GM12878 (cell line): ENCODE measurements at regions not wholly inside any gene's neighbourhood (a gene's known extent, or its start where the extent isn't known, plus 50 kb on each side); places are given as distances from the start of the nearest gene placed in this dataset.

Experiments used
- ATAC-seq: fragments of 200-7000 bp; cut with Tn5 transposase; 3 replicates; pipeline ENCODE4 v1.9.1; 2020; ENCODE audit warnings: mild to moderate bottlenecking, moderate library complexity
- BruUV-seq: library from RNA; stranded (reverse); fragments of 400-500 nt; replicated peaks from 2 replicates; lab custom pipeline; 2021; lab: Mats Ljungman, UMichigan
- CTCF ChIA-PET: fragments of 300-600 bp; sonication (Branson Sonifier 250); formaldehyde crosslinking; extraction: SDS; loops from one replicate; lab custom pipeline; 2021; ENCODE audit warnings: inconsistent platforms; lab: Yijun Ruan, JAX
- POLR2A ChIA-PET: fragments of 350-600 bp; formaldehyde crosslinking; extraction: SDS; loops from one replicate; lab custom pipeline; 2021; ENCODE audit warnings: inconsistent platforms; lab: Charles Lee
- RAD21 ChIA-PET: fragments of 300-600 bp; sonication (Branson Sonifier 250); formaldehyde crosslinking; loops from one replicate; lab custom pipeline; 2023; ENCODE audit warnings: antibody characterized with exemption; ENCODE audit not compliant: unreplicated experiment; lab: Charles Lee
- SMC1A ChIA-PET: fragments of 300-600 bp; sonication (Branson Sonifier 250); formaldehyde crosslinking; loops from one replicate; lab custom pipeline; 2023; ENCODE audit not compliant: unreplicated experiment, uncharacterized antibody; lab: Charles Lee
- DNase-seq: peaks from one replicate; pipeline ENCODE4 v3.0.0-alpha.2; 2011; ENCODE audit warnings: low read depth, low spot score
- FAIRE-seq: peaks from 3 replicates; lab custom pipeline; 2011; peaks lifted over from hg19 to GRCh38; lab: Jason Lieb, UNC
- H2AFZ ChIP-seq: 2 replicates; pipeline ENCODE4 v1.6.0; 2011; ENCODE audit warnings: low read depth, low read length, control low read depth; ENCODE audit not compliant: control insufficient read depth
- H3K27ac ChIP-seq: 2 replicates; pipeline ENCODE4 v1.5.1; 2011; ENCODE audit warnings: control low read depth; ENCODE audit not compliant: control insufficient read depth, insufficient read depth
- H3K27me3 ChIP-seq, 2 experiments: replicated peaks in 1 of 2; 2 replicates each; pipeline versions ENCODE4 v1.6.0 to v1.6.1; 2011; ENCODE audit warnings: low read length in 1 of 2; ENCODE audit not compliant: control insufficient read depth in 2 of 2, insufficient read depth in 2 of 2
- H3K36me3 ChIP-seq, 2 experiments: 2 replicates each; pipeline ENCODE4 v1.5.1; 2011; ENCODE audit warnings: low read length in 1 of 2; ENCODE audit not compliant: control insufficient read depth in 2 of 2, insufficient read depth in 2 of 2
- H3K4me1 ChIP-seq: 2 replicates; pipeline ENCODE4 v1.6.1; 2011; ENCODE audit warnings: mild to moderate bottlenecking, low read length, moderate library complexity, mixed read lengths; ENCODE audit not compliant: control insufficient read depth, insufficient read depth
- H3K4me2 ChIP-seq: 2 replicates; pipeline ENCODE4 v1.6.0; 2011; ENCODE audit warnings: control low read depth; ENCODE audit not compliant: control insufficient read depth, insufficient read depth
- H3K4me3 ChIP-seq: fragments of 200-600 bp; sonication (generic); 2 replicates; pipeline ENCODE4 v1.5.1; 2016
- H3K79me2 ChIP-seq: 2 replicates; pipeline ENCODE4 v1.6.0; 2011; ENCODE audit warnings: low read length; ENCODE audit not compliant: control insufficient read depth, insufficient read depth
- H3K9ac ChIP-seq: 2 replicates; pipeline ENCODE4 v1.8.0; 2011; ENCODE audit warnings: low read length, control low read depth, mixed read lengths; ENCODE audit not compliant: control insufficient read depth, insufficient read depth
- H3K9me3 ChIP-seq: replicated peaks from 3 replicates; pipeline ENCODE4 v1.5.1; 2011; ENCODE audit warnings: mild to moderate bottlenecking, low read length; ENCODE audit not compliant: control insufficient read depth, insufficient read depth
- H4K20me1 ChIP-seq: 2 replicates; pipeline ENCODE4 v1.6.0; 2011; ENCODE audit not compliant: control insufficient read depth, insufficient read depth
- RUNX3 ChIP-seq: IDR thresholded peaks from 2 replicates; pipeline ENCODE4 v1.6.1; 2012; ENCODE audit warnings: low read length, inconsistent platforms
- ZZZ3 ChIP-seq: IDR thresholded peaks from 2 replicates; pipeline ENCODE4 v1.6.1; 2011; ENCODE audit warnings: low read depth; ENCODE audit not compliant: control insufficient read depth, insufficient read length
- WGBS: methylation state at CpG from one replicate; pipeline ENCODE4 v1.1.6; 2016; ENCODE audit warnings: low lambda C conversion rate; ENCODE audit not compliant: insufficient replicate concordance, insufficient coverage; ENCODE audit errors: missing lambda C conversion rate; 5-methylcytosine and 5-hydroxymethylcytosine counted together
- in situ Hi-C: fragments of 300-500 bp; cut with MboI; formaldehyde crosslinking; loops from 9 replicates; pipeline ENCODE4 v1.14.3; 2018; ENCODE audit warnings: mixed read lengths
- intact Hi-C: fragments of 100-400 bp; cut with micrococcal nuclease; formaldehyde crosslinking; loops from one replicate; pipeline ENCODE4 v1.14.2; 2022; ENCODE audit not compliant: unreplicated experiment
- TF ChIP-seq, protein P1 (sequence below): IDR thresholded peaks from 2 replicates; pipeline ENCODE4 v1.6.1; 2012; ENCODE audit warnings: low read length, inconsistent platforms
- TF ChIP-seq, protein P2 (sequence below): IDR thresholded peaks from 2 replicates; pipeline ENCODE4 v1.6.1; 2012; ENCODE audit warnings: improper control_type of control experiment, low read depth, low read length; ENCODE audit not compliant: insufficient replicate concordance

DNA sequence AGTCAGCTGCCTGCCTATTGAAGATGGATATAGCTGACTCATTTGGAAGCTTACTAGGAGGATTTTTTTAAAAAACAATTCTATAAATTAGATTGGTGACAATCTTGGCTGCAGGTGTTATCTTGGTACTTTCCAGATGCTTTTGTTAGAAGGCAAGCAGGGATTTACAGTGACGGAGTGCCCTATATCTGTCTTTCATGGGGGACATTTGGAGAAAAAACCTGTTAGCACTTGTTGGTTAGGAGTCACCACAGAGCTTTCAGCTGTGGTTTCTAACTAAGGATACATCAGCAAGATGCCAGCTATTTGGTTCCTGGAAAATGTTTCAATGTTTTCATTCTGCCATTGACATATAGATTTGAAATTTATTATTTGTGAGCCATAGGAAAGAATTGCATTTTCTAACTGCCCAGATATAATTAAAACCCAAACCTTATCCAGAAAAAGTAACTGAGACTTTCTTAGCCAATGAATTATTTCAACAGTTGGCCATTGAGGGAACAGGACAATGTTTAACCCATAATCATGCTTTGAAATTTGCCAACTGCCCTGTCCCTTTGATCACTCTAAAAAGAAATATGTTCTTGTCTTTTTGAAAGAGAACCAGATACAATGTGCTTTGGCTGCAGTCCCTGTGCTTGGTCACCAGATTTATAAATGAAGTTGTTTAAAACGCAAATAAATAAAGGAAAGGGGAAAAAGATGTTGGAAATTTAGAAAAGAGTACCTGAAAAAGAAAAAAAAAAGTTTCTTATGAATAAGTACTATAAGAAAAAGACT, 761.0 kb upstream of the CXADR start:
- Histone ChIP-seq H3K27ac (no peak overlapping the region), H3K79me2 (no peaks in the 10 kb centered on the region), H3K9me3 (no peaks in the 10 kb centered on the region; the same call in 2 of the 3 replicates), H3K4me3 (no peak overlapping the region), H3K4me2 (no peak overlapping the region)
- DNase-seq: no peak
- TF ChIP-seq, protein P1, sequence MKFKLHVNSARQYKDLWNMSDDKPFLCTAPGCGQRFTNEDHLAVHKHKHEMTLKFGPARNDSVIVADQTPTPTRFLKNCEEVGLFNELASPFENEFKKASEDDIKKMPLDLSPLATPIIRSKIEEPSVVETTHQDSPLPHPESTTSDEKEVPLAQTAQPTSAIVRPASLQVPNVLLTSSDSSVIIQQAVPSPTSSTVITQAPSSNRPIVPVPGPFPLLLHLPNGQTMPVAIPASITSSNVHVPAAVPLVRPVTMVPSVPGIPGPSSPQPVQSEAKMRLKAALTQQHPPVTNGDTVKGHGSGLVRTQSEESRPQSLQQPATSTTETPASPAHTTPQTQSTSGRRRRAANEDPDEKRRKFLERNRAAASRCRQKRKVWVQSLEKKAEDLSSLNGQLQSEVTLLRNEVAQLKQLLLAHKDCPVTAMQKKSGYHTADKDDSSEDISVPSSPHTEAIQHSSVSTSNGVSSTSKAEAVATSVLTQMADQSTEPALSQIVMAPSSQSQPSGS: no peak
- peak; percentile 27; the same call in 1 of the 2 replicates for TF ChIP-seq RUNX3
- TF ChIP-seq, all 136 proteins: peak for 1
- H2AFZ ChIP-seq: no peak overlapping the region
- WGBS: 0% methylated on average over 2 of the region's 2 CpGs
- no peaks in the 10 kb centered on the region for H3K4me1 ChIP-seq
- H3K27me3 ChIP-seq: no peaks in the 10 kb centered on the region
- POLR2A ChIA-PET: no interaction called here
- no peaks in the 10 kb centered on the region for H3K36me3 ChIP-seq
- no peaks in the 10 kb centered on the region for H4K20me1 ChIP-seq
- no TSS peak for BruUV-seq
- in situ Hi-C loops: no loop called here
- H3K9ac ChIP-seq: no peak overlapping the region
- ATAC-seq (no peak), FAIRE-seq (no peak)
- SMC1A ChIA-PET: no interaction called here
- CTCF ChIA-PET: interaction anchor here (0.6 kb wide), 1 partner anchor 421 kb away, joined by 3 read pairs; no protein-coding TSS in a partner anchor
- intact Hi-C loops: no loop called here
- RAD21 ChIA-PET: no interaction called here

DNA sequence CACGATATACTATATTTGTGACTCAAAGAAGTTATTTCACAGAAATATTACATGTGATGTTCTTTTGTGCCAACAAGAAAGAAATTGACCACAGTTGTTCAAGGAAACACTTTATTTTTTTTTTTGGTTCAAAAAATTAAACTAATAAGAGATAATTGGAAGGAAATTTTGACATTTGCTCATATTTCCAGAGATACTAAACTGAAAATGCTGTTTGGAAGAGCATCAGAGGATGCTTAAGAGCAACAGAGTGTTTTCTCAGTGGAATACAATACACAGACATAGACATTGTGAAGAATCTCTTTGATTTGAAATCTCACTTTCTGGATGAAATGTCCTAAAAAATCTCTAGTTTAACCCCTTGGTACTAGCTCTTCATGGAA, 760.4 kb upstream of the CXADR start:
- RAD21 ChIA-PET: no interaction called here
- H3K9ac ChIP-seq: no peak overlapping the region
- ATAC-seq (no peak), DNase-seq (no peak), FAIRE-seq (no peak)
- intact Hi-C loops (no loop called here), in situ Hi-C loops (no loop called here)
- no peaks in the 10 kb centered on the region for H3K79me2 ChIP-seq
- no peak overlapping the region for H3K4me2 ChIP-seq
- no TSS peak for BruUV-seq
- POLR2A ChIA-PET: no interaction called here
- H3K4me3 ChIP-seq: no peak overlapping the region
- H3K27ac ChIP-seq: no peak overlapping the region
- no peaks in the 10 kb centered on the region for H3K4me1 ChIP-seq
- no peak for TF ChIP-seq ZZZ3
- TF ChIP-seq, protein P2, sequence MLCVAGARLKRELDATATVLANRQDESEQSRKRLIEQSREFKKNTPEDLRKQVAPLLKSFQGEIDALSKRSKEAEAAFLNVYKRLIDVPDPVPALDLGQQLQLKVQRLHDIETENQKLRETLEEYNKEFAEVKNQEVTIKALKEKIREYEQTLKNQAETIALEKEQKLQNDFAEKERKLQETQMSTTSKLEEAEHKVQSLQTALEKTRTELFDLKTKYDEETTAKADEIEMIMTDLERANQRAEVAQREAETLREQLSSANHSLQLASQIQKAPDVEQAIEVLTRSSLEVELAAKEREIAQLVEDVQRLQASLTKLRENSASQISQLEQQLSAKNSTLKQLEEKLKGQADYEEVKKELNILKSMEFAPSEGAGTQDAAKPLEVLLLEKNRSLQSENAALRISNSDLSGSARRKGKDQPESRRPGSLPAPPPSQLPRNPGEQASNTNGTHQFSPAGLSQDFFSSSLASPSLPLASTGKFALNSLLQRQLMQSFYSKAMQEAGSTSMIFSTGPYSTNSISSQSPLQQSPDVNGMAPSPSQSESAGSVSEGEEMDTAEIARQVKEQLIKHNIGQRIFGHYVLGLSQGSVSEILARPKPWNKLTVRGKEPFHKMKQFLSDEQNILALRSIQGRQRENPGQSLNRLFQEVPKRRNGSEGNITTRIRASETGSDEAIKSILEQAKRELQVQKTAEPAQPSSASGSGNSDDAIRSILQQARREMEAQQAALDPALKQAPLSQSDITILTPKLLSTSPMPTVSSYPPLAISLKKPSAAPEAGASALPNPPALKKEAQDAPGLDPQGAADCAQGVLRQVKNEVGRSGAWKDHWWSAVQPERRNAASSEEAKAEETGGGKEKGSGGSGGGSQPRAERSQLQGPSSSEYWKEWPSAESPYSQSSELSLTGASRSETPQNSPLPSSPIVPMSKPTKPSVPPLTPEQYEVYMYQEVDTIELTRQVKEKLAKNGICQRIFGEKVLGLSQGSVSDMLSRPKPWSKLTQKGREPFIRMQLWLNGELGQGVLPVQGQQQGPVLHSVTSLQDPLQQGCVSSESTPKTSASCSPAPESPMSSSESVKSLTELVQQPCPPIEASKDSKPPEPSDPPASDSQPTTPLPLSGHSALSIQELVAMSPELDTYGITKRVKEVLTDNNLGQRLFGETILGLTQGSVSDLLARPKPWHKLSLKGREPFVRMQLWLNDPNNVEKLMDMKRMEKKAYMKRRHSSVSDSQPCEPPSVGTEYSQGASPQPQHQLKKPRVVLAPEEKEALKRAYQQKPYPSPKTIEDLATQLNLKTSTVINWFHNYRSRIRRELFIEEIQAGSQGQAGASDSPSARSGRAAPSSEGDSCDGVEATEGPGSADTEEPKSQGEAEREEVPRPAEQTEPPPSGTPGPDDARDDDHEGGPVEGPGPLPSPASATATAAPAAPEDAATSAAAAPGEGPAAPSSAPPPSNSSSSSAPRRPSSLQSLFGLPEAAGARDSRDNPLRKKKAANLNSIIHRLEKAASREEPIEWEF: no peak
- no peaks in the 10 kb centered on the region for H3K36me3 ChIP-seq
- no peaks in the 10 kb centered on the region; the same call in 2 of the 3 replicates for H3K9me3 ChIP-seq
- 36% methylated on average over 1 of the region's 1 CpG for WGBS
- CTCF ChIA-PET: interaction anchor here (0.6 kb wide), 1 partner anchor 422 kb away, joined by 3 read pairs; no protein-coding TSS in a partner anchor
- H4K20me1 ChIP-seq: no peaks in the 10 kb centered on the region
- SMC1A ChIA-PET: no interaction called here
- H3K27me3 ChIP-seq: no peaks in the 10 kb centered on the region
- no peak overlapping the region for H2AFZ ChIP-seq
